K562 (cell line): ENCODE measurements at regions not wholly inside any gene's neighbourhood (a gene's known extent, or its start where the extent isn't known, plus 50 kb on each side); places are given as distances from the start of the nearest gene placed in this dataset.

Experiments
- BRF1 ChIP-seq: IDR thresholded peaks from 3 replicates; pipeline ENCODE4 v1.6.1; 2011; ENCODE audit warnings: borderline replicate concordance, mild to moderate bottlenecking; ENCODE audit not compliant: insufficient read length; ENCODE audit errors: extremely low read depth
- CTCF ChIP-seq, 3 experiments: IDR thresholded peaks in 2 of 3; conservative IDR thresholded peaks in 1 of 3; 2 replicates each; pipeline ENCODE4 v1.5.1; 2011 to 2012; ENCODE audit warnings: low read length in 3 of 3, mild to moderate bottlenecking in 3 of 3, control low read depth in 2 of 3, improper control_type of control experiment in 1 of 3, inconsistent platforms in 1 of 3, low read depth in 1 of 3, mixed read lengths in 1 of 3, moderate library complexity in 1 of 3; ENCODE audit not compliant: insufficient read depth in 2 of 3
- GABPB1 ChIP-seq: sonication (generic); formaldehyde crosslinking; IDR thresholded peaks from 2 replicates; pipeline ENCODE4 v1.8.0; 2022; ENCODE audit warnings: mild to moderate bottlenecking, missing genetic modification reagents
- MTA2 ChIP-seq: fragments of 450-650 bp; IDR thresholded peaks from 2 replicates; pipeline ENCODE4 v1.6.1; 2016; ENCODE audit warnings: low read depth
- MYBL2 ChIP-seq, 2 experiments: fragments of 450-650 bp in 1 of 2; sonication (generic) in 1 of 2; formaldehyde crosslinking in 1 of 2; IDR thresholded peaks; 2 replicates each; pipeline versions ENCODE4 v1.6.1 to v1.8.1; 2017 to 2022; ENCODE audit warnings: borderline replicate concordance in 1 of 2, inconsistent platforms in 1 of 2, low read depth in 1 of 2, mild to moderate bottlenecking in 1 of 2, missing genetic modification reagents in 1 of 2, moderate library complexity in 1 of 2
- NBN ChIP-seq: fragments of 450-650 bp; IDR thresholded peaks from 2 replicates; pipeline ENCODE4 v1.6.1; 2016; ENCODE audit warnings: low read depth, mild to moderate bottlenecking
- SMC3 ChIP-seq: conservative IDR thresholded peaks from 2 replicates; pipeline ENCODE4 v1.6.1; 2011; ENCODE audit warnings: low read depth, low read length, improper control_type of control experiment; ENCODE audit not compliant: insufficient read depth
- TAF15 ChIP-seq: fragments of 200-400 bp; formaldehyde crosslinking; IDR thresholded peaks from 2 replicates; pipeline ENCODE4 v1.6.1; 2017; ENCODE audit warnings: mild to moderate bottlenecking, low read depth, low read length, moderate library complexity
- ZNF121 ChIP-seq: sonication (generic); formaldehyde crosslinking; conservative IDR thresholded peaks from 2 replicates; pipeline ENCODE4 v1.8.0; 2022; ENCODE audit warnings: missing genetic modification reagents
- ZNF165 ChIP-seq: fragments of 250-450 bp; sonication (Bioruptor Pico); IDR thresholded peaks from 2 replicates; pipeline ENCODE4 v1.4.0; 2020; ENCODE audit warnings: borderline replicate concordance
- ZNF274 ChIP-seq: IDR thresholded peaks from 2 replicates; pipeline ENCODE4 v1.6.1; 2011; ENCODE audit warnings: low read depth, mild to moderate bottlenecking, low read length, moderate library complexity, borderline replicate concordance
- ZNF507 ChIP-seq: conservative IDR thresholded peaks from 2 replicates; pipeline ENCODE4 v1.6.1; 2017; ENCODE audit warnings: missing genetic modification characterization, missing compliant biosample characterization

GRCh38 chr3:165273411-165273810 is 77.2 kb upstream of the SLITRK3 start:
- TF ChIP-seq MYBL2 (IDR thresholded peaks at IDR 0.05; ENCODE audit: low read depth) = no peak
- no peak for TF ChIP-seq MYBL2 (CRISPR knock-in tag; IDR thresholded peaks at IDR 0.05; ENCODE audit: borderline replicate concordance)
- TF ChIP-seq SMC3 = no peak
- no peak for TF ChIP-seq ZNF121 (CRISPR knock-in tag)
- no peak for TF ChIP-seq NBN
- TF ChIP-seq CTCF (IDR thresholded peaks at IDR 0.05 in 2 of 3, conservative IDR thresholded peaks at IDR 0.05 in 1 of 3; ENCODE audit: insufficient read depth in 2 of 3, low read depth in 1 of 3, low read length in 3 of 3) = no peak
- TF ChIP-seq ZNF507 (tag) = no peak
- no peak for TF ChIP-seq BRF1
- no peak for TF ChIP-seq TAF15
- TF ChIP-seq GABPB1 (CRISPR knock-in tag) = no peak
- TF ChIP-seq ZNF274 = no peak
- no peak for TF ChIP-seq MTA2
- TF ChIP-seq ZNF165 (CRISPR knock-in tag) = no peak
